H1 (cell line): ENCODE measurements at regions not wholly inside any gene's neighbourhood (a gene's known extent, or its start where the extent isn't known, plus 50 kb on each side); places are given as distances from the start of the nearest gene placed in this dataset.

Experiments used
- CTCF ChIA-PET: fragments of 300-600 bp; sonication (Branson Sonifier 250); formaldehyde crosslinking; loops from one replicate; lab custom pipeline; 2021; ENCODE audit not compliant: partially characterized antibody; lab: Charles Lee
- POLR2A ChIA-PET: fragments of 300-600 bp; sonication (Branson Sonifier 250); formaldehyde crosslinking; loops from one replicate; lab custom pipeline; 2021; ENCODE audit warnings: inconsistent platforms; ENCODE audit not compliant: partially characterized antibody; lab: Charles Lee
- DNase-seq, 2 experiments: peaks; one replicate each; pipeline versions ENCODE4 v3.0.0 to v3.0.0-alpha.2; 2010 to 2022; ENCODE audit warnings: low spot score in 2 of 2, low read depth in 1 of 2, mixed read lengths in 1 of 2
- FAIRE-seq: peaks from 2 replicates; lab custom pipeline; 2011; peaks lifted over from hg19 to GRCh38; lab: Jason Lieb, UNC
- H2AFZ ChIP-seq: 2 replicates; pipeline ENCODE4 v1.8.1; 2012; ENCODE audit warnings: low read length, inconsistent platforms
- H2AK5ac ChIP-seq: 2 replicates; pipeline ENCODE4 v1.6.1; 2013; ENCODE audit warnings: low read depth, low read length
- H2BK120ac ChIP-seq: replicated peaks from 2 replicates; pipeline ENCODE3; 2013; ENCODE audit warnings: low read depth, low read length, inconsistent platforms
- H2BK12ac ChIP-seq: 2 replicates; pipeline ENCODE4 v1.6.1; 2013; ENCODE audit warnings: low read depth, low read length
- H2BK15ac ChIP-seq: 2 replicates; pipeline ENCODE4 v1.6.1; 2013; ENCODE audit warnings: low read length
- H2BK20ac ChIP-seq: 2 replicates; pipeline ENCODE4 v1.6.1; 2013; ENCODE audit warnings: low read length
- H2BK5ac ChIP-seq: 2 replicates; pipeline ENCODE4 v1.6.1; 2013; ENCODE audit warnings: low read depth, low read length
- H3K14ac ChIP-seq: 2 replicates; pipeline ENCODE4 v1.6.1; 2013; ENCODE audit warnings: inconsistent platforms; ENCODE audit not compliant: insufficient read length
- H3K18ac ChIP-seq: 2 replicates; pipeline ENCODE4 v1.6.1; 2013; ENCODE audit warnings: low read length; ENCODE audit errors: extremely low read depth
- H3K23ac ChIP-seq: 2 replicates; pipeline ENCODE4 v1.6.1; 2013; ENCODE audit warnings: inconsistent platforms; ENCODE audit not compliant: insufficient read length
- H3K23me2 ChIP-seq: 2 replicates; pipeline ENCODE4 v1.6.1; 2013; ENCODE audit warnings: low read depth, low read length
- H3K27ac ChIP-seq: 2 replicates; pipeline ENCODE4 v1.6.1; 2011; ENCODE audit warnings: low read depth, low read length, inconsistent platforms
- H3K27me3 ChIP-seq, 4 experiments: replicated peaks in 1 of 4; 1 replicate in 1 of 4; 2 replicates in 3 of 4; pipeline versions ENCODE4 v1.6.1 to v1.8.1; 2011 to 2013; ENCODE audit warnings: low read length in 3 of 4, mild to moderate bottlenecking in 3 of 4, inconsistent platforms in 2 of 4, mixed read lengths in 2 of 4, moderate library complexity in 1 of 4; ENCODE audit not compliant: control insufficient read depth in 3 of 4, insufficient read depth in 3 of 4; ENCODE audit errors: extremely low read depth in 1 of 4
- H3K36me3 ChIP-seq, 4 experiments: 2 replicates each; pipeline versions ENCODE4 v1.6.1 to v1.8.1; 2011 to 2013; ENCODE audit warnings: mild to moderate bottlenecking in 4 of 4, low read length in 3 of 4, moderate library complexity in 2 of 4, control low read depth in 1 of 4, inconsistent platforms in 1 of 4; ENCODE audit not compliant: insufficient read depth in 4 of 4, control insufficient read depth in 2 of 4
- H3K4ac ChIP-seq: replicated peaks from 2 replicates; pipeline ENCODE3; 2013; ENCODE audit warnings: low read length, low read depth, mixed read lengths, inconsistent platforms; ENCODE audit not compliant: insufficient read length
- H3K4me1 ChIP-seq, 4 experiments: replicated peaks in 1 of 4; 1 replicate in 1 of 4; 2 replicates in 3 of 4; pipeline versions ENCODE4 v1.6.1 to v1.8.1; 2011 to 2013; ENCODE audit warnings: low read length in 3 of 4, inconsistent platforms in 2 of 4, mixed read lengths in 1 of 4; ENCODE audit not compliant: insufficient read depth in 4 of 4, control insufficient read depth in 3 of 4
- H3K4me2 ChIP-seq, 2 experiments: 2 replicates each; pipeline versions ENCODE4 v1.6.1 to v1.8.1; 2011 to 2013; ENCODE audit warnings: low read depth in 2 of 2, low read length in 2 of 2, control low read depth in 1 of 2, inconsistent platforms in 1 of 2, mild to moderate bottlenecking in 1 of 2; ENCODE audit not compliant: insufficient read depth in 1 of 2
- H3K4me3 ChIP-seq, 4 experiments: fragments of 200-600, 300-600 bp in 1 of 4; sonication (generic), shearing (Covaris generic), sonication (Bioruptor Twin) in 1 of 4; 2 replicates each; pipeline versions ENCODE4 v1.5.1 to v1.8.1; 2011 to 2016; ENCODE audit warnings: low read length in 4 of 4, low read depth in 3 of 4, control low read depth in 2 of 4, inconsistent platforms in 2 of 4, mild to moderate bottlenecking in 2 of 4, mixed read lengths in 1 of 4, moderate library complexity in 1 of 4; ENCODE audit not compliant: insufficient read depth in 2 of 4; ENCODE audit errors: extremely low read depth in 1 of 4
- H3K56ac ChIP-seq: replicated peaks from 2 replicates; pipeline ENCODE3; 2013; ENCODE audit warnings: low read depth, mild to moderate bottlenecking, mixed read lengths, low read length, inconsistent platforms; ENCODE audit not compliant: insufficient read length
- H3K79me1 ChIP-seq: 2 replicates; pipeline ENCODE4 v1.6.1; 2013; ENCODE audit warnings: low read depth, low read length, control low read depth
- H3K79me2 ChIP-seq, 2 experiments: 2 replicates each; pipeline versions ENCODE4 v1.6.1 to v1.8.1; 2012 to 2013; ENCODE audit warnings: low read length in 2 of 2, mild to moderate bottlenecking in 2 of 2, inconsistent platforms in 1 of 2; ENCODE audit not compliant: insufficient read depth in 2 of 2, control insufficient read depth in 1 of 2
- H3K9ac ChIP-seq, 4 experiments: replicated peaks in 1 of 4; 1 replicate in 1 of 4; 2 replicates in 3 of 4; pipeline versions ENCODE4 v1.6.1 to v1.8.1; 2011 to 2013; ENCODE audit warnings: low read depth in 3 of 4, low read length in 3 of 4, control low read depth in 2 of 4, mild to moderate bottlenecking in 2 of 4, moderate library complexity in 2 of 4, inconsistent platforms in 1 of 4; ENCODE audit errors: extremely low read depth in 1 of 4
- H3K9me3 ChIP-seq, 2 experiments: 2 replicates each; pipeline versions ENCODE4 v1.6.1 to v1.8.1; 2012 to 2013; ENCODE audit warnings: mild to moderate bottlenecking in 2 of 2, moderate library complexity in 2 of 2, control low read depth in 1 of 2, inconsistent platforms in 1 of 2, low read depth in 1 of 2, low read length in 1 of 2, mixed read lengths in 1 of 2; ENCODE audit not compliant: insufficient read depth in 2 of 2
- H4K20me1 ChIP-seq, 2 experiments: replicated peaks in 1 of 2; 2 replicates each; pipeline versions ENCODE3 to v1.8.1; 2011 to 2013; ENCODE audit warnings: inconsistent platforms in 2 of 2, low read length in 2 of 2, mild to moderate bottlenecking in 1 of 2; ENCODE audit not compliant: insufficient read depth in 2 of 2, control insufficient read depth in 1 of 2
- H4K5ac ChIP-seq: 2 replicates; pipeline ENCODE4 v1.6.1; 2013; ENCODE audit warnings: low read length, low read depth, mixed read lengths, inconsistent platforms; ENCODE audit not compliant: insufficient read length
- H4K8ac ChIP-seq: 2 replicates; pipeline ENCODE4 v1.8.0; 2013; ENCODE audit warnings: mild to moderate bottlenecking, moderate library complexity, low read length, inconsistent platforms; ENCODE audit not compliant: insufficient read depth; ENCODE audit errors: extremely low read depth
- H4K91ac ChIP-seq: replicated peaks from 2 replicates; pipeline ENCODE3; 2013; ENCODE audit warnings: low read length, mixed read lengths, inconsistent platforms; ENCODE audit not compliant: insufficient read length
- NANOG ChIP-seq: IDR thresholded peaks from 2 replicates; pipeline ENCODE4 v1.6.1; 2011; ENCODE audit warnings: low read length, low read depth, mild to moderate bottlenecking, inconsistent platforms; ENCODE audit not compliant: insufficient read depth, poor library complexity, severe bottlenecking
- SAP30 ChIP-seq: fragments of 300-600 bp; sonication (generic); IDR thresholded peaks from 2 replicates; pipeline ENCODE4 v1.7.1; 2012; ENCODE audit warnings: low read length, moderate library complexity, mild to moderate bottlenecking, inconsistent platforms; ENCODE audit not compliant: insufficient read depth, insufficient replicate concordance
- WGBS, 2 experiments: shearing (Covaris generic) in 1 of 2; methylation state at CpG; one replicate each; pipeline versions ENCODE4 v1.1.6 to v1.1.7; 2013 to 2015; ENCODE audit warnings: low lambda C conversion rate in 2 of 2, mixed read lengths in 2 of 2, inconsistent platforms in 1 of 2, low coverage in 1 of 2, missing lambda C conversion rate in 1 of 2; ENCODE audit not compliant: insufficient replicate concordance in 2 of 2, insufficient coverage in 1 of 2, insufficient read length in 1 of 2; ENCODE audit errors: extremely low coverage in 1 of 2, missing lambda C conversion rate in 1 of 2; 5-methylcytosine and 5-hydroxymethylcytosine counted together

DNA sequence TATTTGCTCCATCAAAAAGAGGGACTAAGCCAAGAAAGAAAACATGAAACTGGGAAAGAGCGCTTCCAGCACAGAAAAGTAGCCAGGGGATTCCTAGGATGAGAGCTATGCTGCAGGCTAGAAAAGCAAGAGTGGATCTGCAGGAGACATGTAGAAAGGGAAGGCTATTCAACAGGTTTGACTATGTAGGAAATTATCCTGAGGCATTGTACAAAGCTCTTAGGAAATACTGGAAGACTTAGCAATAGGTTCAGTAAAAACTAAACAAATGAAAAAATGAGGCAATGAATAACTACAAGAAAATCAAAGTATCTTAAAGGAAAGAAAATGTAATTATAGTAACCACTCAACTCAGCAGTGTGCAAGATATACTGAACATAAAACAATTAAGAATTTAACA lies 178.7 kb upstream of the FOXN2 start:
- POLR2A ChIA-PET, result no interaction called here
- Histone ChIP-seq H2BK12ac (no peak overlapping the region), H2AFZ (no peak overlapping the region), H3K4me3 (no peak overlapping the region), H3K9ac (no peak overlapping the region), H3K9me3 (no peaks in the 10 kb centered on the region), H2BK5ac (no peak overlapping the region), H2BK20ac (no peak overlapping the region), H3K56ac (no peak overlapping the region), H3K36me3 (no peaks in the 10 kb centered on the region), H4K20me1 (no peaks in the 10 kb centered on the region), H3K23me2 (no peaks in the 10 kb centered on the region), H3K4me1 (no peaks in the 10 kb centered on the region), H3K23ac (no peak overlapping the region), H4K91ac (no peak overlapping the region), H3K18ac (no peak overlapping the region), H3K4me2 (no peak overlapping the region), H3K79me2 (no peaks in the 10 kb centered on the region), H3K27me3 (no peaks in the 10 kb centered on the region), H2AK5ac (no peak overlapping the region), H4K5ac (no peak overlapping the region), H3K14ac (no peak overlapping the region), H2BK15ac (no peak overlapping the region), H4K8ac (no peak overlapping the region), H3K27ac (no peak overlapping the region), H3K79me1 (no peaks in the 10 kb centered on the region), H2BK120ac (no peak overlapping the region), H3K4ac (no peak overlapping the region)
- 91% methylated on average over 1 of the region's 1 CpG; no CpG with 5 or more reads in 1 of the 2 experiments for WGBS, 2 experiments
- DNase-seq (no peak), FAIRE-seq (no peak)
- CTCF ChIA-PET, result no interaction called here
- no peak for TF ChIP-seq SAP30
- TF ChIP-seq NANOG, result no peak
